CD4-positive, alpha-beta T cell (primary cell): ENCODE measurements at regions not wholly inside any gene's neighbourhood (a gene's known extent, or its start where the extent isn't known, plus 50 kb on each side); places are given as distances from the start of the nearest gene placed in this dataset.

Experiments used
- ATAC-seq: fragments of 200-7000 bp; cut with Tn5 transposase; one replicate; pipeline ENCODE4 v1.10.0; 2022; ENCODE audit warnings: mild to moderate bottlenecking; ENCODE audit not compliant: poor library complexity
- CTCF ChIA-PET: fragments of 350-600 bp; sonication (Branson Sonifier 250); formaldehyde crosslinking; loops from one replicate; lab custom pipeline; 2021; ENCODE audit warnings: antibody characterized with exemption, inconsistent platforms; lab: Charles Lee
- POLR2A ChIA-PET: fragments of 350-600 bp; sonication (Branson Sonifier 250); formaldehyde crosslinking; loops from one replicate; lab custom pipeline; 2021; ENCODE audit warnings: antibody characterized with exemption, inconsistent platforms; lab: Charles Lee
- DNase-seq, 14 experiments: peaks; one replicate each; pipeline ENCODE4 v3.0.0-alpha.2; 2013 to 2020; ENCODE audit warnings: mixed read lengths in 2 of 14
- H3K27ac ChIP-seq, 2 donors: one replicate each; pipeline versions ENCODE4 v1.5.1 to v1.7.0; 2013; ENCODE audit warnings: low read length in 2 of 2, low read depth in 1 of 2, mild to moderate bottlenecking in 1 of 2
- H3K27me3 ChIP-seq, 2 experiments: 1 replicate in 1 of 2; 2 replicates in 1 of 2; pipeline versions ENCODE4 v1.6.1 to v1.7.0; 2013; ENCODE audit warnings: low read length in 2 of 2, control low read depth in 1 of 2, mild to moderate bottlenecking in 1 of 2, moderate library complexity in 1 of 2; ENCODE audit not compliant: insufficient read depth in 2 of 2, control insufficient read depth in 1 of 2
- H3K36me3 ChIP-seq: one replicate; pipeline ENCODE4 v1.6.1; 2013; ENCODE audit warnings: low read length, control low read depth; ENCODE audit not compliant: insufficient read depth
- H3K4me1 ChIP-seq: one replicate; pipeline ENCODE4 v1.6.1; 2013; ENCODE audit warnings: low read length, control low read depth; ENCODE audit not compliant: insufficient read depth
- H3K4me3 ChIP-seq: one replicate; pipeline ENCODE4 v1.5.1; 2013; ENCODE audit warnings: mild to moderate bottlenecking, low read length, moderate library complexity
- H3K9me3 ChIP-seq, 2 experiments: 1 replicate in 1 of 2; 2 replicates in 1 of 2; pipeline versions ENCODE4 v1.6.1 to v1.7.0; 2013; ENCODE audit warnings: low read length in 2 of 2, mild to moderate bottlenecking in 2 of 2, control low read depth in 1 of 2, moderate library complexity in 1 of 2; ENCODE audit not compliant: control insufficient read depth in 1 of 2, insufficient read depth in 1 of 2
- H3K27ac Mint-ChIP-seq: one replicate; pipeline ENCODE4 v1.8.0; 2020; ENCODE audit warnings: mixed read lengths
- H3K27me3 Mint-ChIP-seq: one replicate; pipeline ENCODE4 v1.8.0; 2021; ENCODE audit warnings: mixed read lengths
- H3K36me3 Mint-ChIP-seq: one replicate; pipeline ENCODE4 v1.8.0; 2021; ENCODE audit warnings: low read depth, mixed read lengths
- H3K4me1 Mint-ChIP-seq: one replicate; pipeline ENCODE4 v1.8.0; 2021; ENCODE audit warnings: low read depth, mixed read lengths
- H3K4me3 Mint-ChIP-seq: one replicate; pipeline ENCODE4 v1.8.0; 2020; ENCODE audit warnings: mild to moderate bottlenecking, mixed read lengths
- H3K9me3 Mint-ChIP-seq: one replicate; pipeline ENCODE4 v1.8.0; 2020; ENCODE audit warnings: mixed read lengths
- CTCF ChIP-seq: fragments of 200-600 bp; IDR thresholded peaks from one replicate; pipeline ENCODE4 v1.8.0; 2022; ENCODE audit warnings: antibody characterized with exemption, mild to moderate bottlenecking
- intact Hi-C, 2 experiments: fragments of 100-400 bp; cut with DNase I in 1 of 2; cut with micrococcal nuclease in 1 of 2; formaldehyde crosslinking; loops; one replicate each; pipeline versions ENCODE4 v1.15.1 to v1.9.0; 2023 to 2025; cut with DNase I, micrococcal nuclease

GRCh38 chr12:24500421-24500820 is 448.5 kb downstream of the BCAT1 start:
- H3K27me3 ChIP-seq = no peaks in the 10 kb centered on the region
- no peak for DNase-seq
- H3K4me3 Mint-ChIP-seq = no peak overlapping the region
- no peak overlapping the region for H3K27ac ChIP-seq
- peaks cover 5% of the 10 kb centered on the region for H3K9me3 Mint-ChIP-seq
- H3K36me3 ChIP-seq = no peaks in the 10 kb centered on the region
- H3K27me3 Mint-ChIP-seq = no peaks in the 10 kb centered on the region
- ChIA-PET POLR2A (no interaction called here), CTCF (no interaction called here)
- intact Hi-C loops = no loop called here
- H3K27ac Mint-ChIP-seq = no peak overlapping the region
- H3K4me1 ChIP-seq = no peaks in the 10 kb centered on the region
- no peaks in the 10 kb centered on the region for H3K36me3 Mint-ChIP-seq
- TF ChIP-seq CTCF = no peak
- ATAC-seq = no peak
- no peaks in the 10 kb centered on the region for H3K9me3 ChIP-seq
- H3K4me1 Mint-ChIP-seq = no peaks in the 10 kb centered on the region
- no peak overlapping the region for H3K4me3 ChIP-seq

- POLR2A ChIA-PET = no interaction called here
- ATAC-seq = no peak
- H3K4me3 Mint-ChIP-seq = no peak overlapping the region
- H3K27me3 ChIP-seq = no peaks in the 10 kb centered on the region
- H3K36me3 ChIP-seq = no peaks in the 10 kb centered on the region
- no peaks in the 10 kb centered on the region for H3K4me1 ChIP-seq
- H3K27ac Mint-ChIP-seq = no peak overlapping the region
- H3K9me3 Mint-ChIP-seq = peaks cover 4% of the 10 kb centered on the region
- intact Hi-C loops = no loop called here
- H3K4me3 ChIP-seq = no peak overlapping the region
- DNase-seq = no peak
- H3K27ac ChIP-seq = no peak overlapping the region
- no peaks in the 10 kb centered on the region for H3K9me3 ChIP-seq
- H3K4me1 Mint-ChIP-seq = no peaks in the 10 kb centered on the region
- CTCF ChIA-PET = no interaction called here
- H3K27me3 Mint-ChIP-seq = no peaks in the 10 kb centered on the region
- no peak for TF ChIP-seq CTCF
- no peaks in the 10 kb centered on the region for H3K36me3 Mint-ChIP-seq
Measured at GRCh38 chr12:24499151-24500146, 449.5 kb downstream of the BCAT1 start.

GRCh38 chr12:24496755-24497154 is 452.1 kb downstream of the BCAT1 start:
- Mint-ChIP-seq H3K27ac (no peak overlapping the region), H3K4me3 (no peak overlapping the region), H3K9me3 (no peaks in the 10 kb centered on the region), H3K27me3 (no peaks in the 10 kb centered on the region), H3K36me3 (no peaks in the 10 kb centered on the region), H3K4me1 (no peaks in the 10 kb centered on the region)
- no peak for TF ChIP-seq CTCF
- H3K36me3 ChIP-seq = no peaks in the 10 kb centered on the region
- H3K4me3 ChIP-seq = no peak overlapping the region
- H3K27ac ChIP-seq = no peak overlapping the region
- no peaks in the 10 kb centered on the region for H3K9me3 ChIP-seq
- intact Hi-C loops = no loop called here
- H3K27me3 ChIP-seq = no peaks in the 10 kb centered on the region
- ATAC-seq (no peak), DNase-seq (no peak)
- no peaks in the 10 kb centered on the region for H3K4me1 ChIP-seq
- POLR2A ChIA-PET = no interaction called here
- CTCF ChIA-PET = no interaction called here
